HG02798 (cell line): ENCODE measurements at regions not wholly inside any gene's neighbourhood (a gene's known extent, or its start where the extent isn't known, plus 50 kb on each side); places are given as distances from the start of the nearest gene placed in this dataset.

Source experiments
- ATAC-seq: cut with Tn5 transposase; IDR thresholded peaks from one replicate; pipeline ENCODE4 v1.9.1; 2021; ENCODE audit warnings: mild to moderate bottlenecking; ENCODE audit not compliant: unreplicated experiment, poor library complexity

DNA sequence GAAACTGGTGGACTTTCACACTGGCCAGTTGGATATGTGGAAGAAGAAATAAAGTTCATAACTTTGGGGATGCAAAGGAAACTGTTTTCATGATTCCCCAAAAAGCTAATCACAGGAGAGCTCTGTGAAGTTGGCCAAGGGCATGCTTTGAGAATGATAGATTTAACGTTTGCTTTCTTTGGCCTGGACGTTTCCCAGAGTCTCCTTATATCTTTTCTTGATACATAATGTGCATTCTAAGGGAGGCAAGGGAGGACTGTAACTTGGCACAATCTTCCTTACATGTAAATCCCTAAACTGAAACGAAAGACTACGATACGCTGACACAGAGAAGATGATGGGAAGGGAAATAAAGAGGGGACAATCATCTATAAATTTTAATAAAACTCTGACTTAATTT, 176.5 kb upstream of the INHBA start:
- ATAC-seq = no peak

GRCh38 chr7:41878309-41879295, 175.7 kb upstream of the INHBA start:
- ATAC-seq = no peak

DNA sequence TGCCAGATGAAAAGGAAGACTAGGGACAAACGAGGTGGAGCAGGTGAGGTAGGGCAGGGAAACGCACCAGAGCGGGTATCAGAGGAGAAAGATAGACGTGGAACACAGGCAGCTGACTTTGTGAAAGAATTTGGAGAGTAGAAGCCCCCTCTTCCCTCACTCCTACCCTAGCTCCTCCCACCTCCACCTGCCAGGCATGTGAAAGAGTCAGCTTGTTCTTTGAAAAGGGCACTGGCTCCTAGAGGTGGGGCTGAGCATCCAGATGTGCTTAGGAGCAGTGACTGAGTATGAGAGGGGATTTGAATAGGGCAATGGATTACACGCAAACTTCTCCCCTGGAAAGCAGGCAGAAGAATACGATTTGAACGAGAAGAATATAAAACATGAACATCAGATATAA, 174.2 kb upstream of the INHBA start:
- ATAC-seq = no peak

DNA sequence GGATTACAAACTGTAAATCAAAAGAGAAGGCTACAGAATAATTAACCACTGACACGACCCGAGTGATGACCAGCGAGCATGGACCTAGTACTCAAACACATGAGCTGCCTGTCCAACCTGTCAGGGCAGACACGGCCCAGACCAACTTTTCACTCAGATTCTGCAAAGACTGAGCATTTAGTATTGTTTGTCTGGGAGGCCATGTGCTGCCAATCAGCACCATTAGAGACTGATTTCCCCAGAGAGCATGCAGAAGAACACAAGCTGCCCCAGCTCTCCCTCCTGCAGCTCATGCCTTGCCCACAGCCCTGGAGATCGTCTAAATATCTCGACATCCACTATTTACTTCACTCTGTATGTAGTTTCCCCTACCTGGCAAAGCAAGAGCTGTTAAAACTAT, 172.6 kb upstream of the INHBA start:
- ATAC-seq = no peak

DNA sequence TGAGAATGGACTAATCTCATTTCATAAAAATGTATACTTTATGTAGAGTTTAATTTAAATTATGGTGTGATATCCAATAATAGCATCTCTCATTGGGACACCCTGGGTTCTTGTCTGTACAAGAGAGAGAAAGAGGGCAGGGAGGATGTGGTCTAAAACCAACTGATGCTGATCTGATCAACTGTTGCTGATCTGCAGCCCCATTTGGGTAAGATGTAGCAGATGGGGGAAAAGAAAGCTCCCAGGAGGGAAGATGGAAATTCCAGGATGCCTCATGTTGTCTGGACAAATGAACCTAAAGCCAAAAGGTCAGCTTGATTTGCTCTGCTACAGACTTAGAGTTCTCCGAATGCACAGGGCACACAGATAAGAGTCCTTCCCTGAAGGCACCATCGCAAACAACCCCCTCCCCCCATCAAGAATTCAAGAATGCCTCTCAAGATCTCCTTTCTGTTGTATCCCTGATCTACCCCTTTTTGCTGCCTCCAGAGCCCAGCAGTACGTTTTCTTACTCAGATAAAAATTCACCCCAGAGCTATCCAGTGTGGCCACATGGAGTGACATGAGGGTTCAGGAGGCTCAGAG, 171.4 kb upstream of the INHBA start:
- no peak for ATAC-seq

DNA sequence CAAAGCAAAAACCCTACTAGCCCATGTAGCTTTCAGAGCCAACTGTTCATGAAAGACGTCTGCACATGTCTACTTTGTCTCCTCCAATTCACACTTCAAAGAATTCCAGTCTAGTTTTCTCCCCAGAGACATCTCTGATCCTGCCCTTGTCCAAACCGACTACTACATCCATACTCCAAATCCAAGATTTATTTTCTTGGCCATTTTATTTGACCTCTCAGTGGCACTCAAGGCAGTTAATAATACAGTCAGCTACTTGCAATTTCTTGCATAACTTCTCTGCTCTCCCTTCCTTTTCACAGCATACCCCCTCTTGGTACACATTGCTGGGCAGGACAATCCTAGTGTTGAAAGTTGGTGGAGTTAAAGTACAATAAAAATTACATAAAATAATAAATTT, 170.9 kb upstream of the INHBA start:
- ATAC-seq = no peak

GRCh38 chr7:41872966-41873365, 170.1 kb upstream of the INHBA start:
- ATAC-seq = no peak

GRCh38 chr7:41870461-41871138, 167.7 kb upstream of the INHBA start:
- ATAC-seq = peak; percentile 73

DNA sequence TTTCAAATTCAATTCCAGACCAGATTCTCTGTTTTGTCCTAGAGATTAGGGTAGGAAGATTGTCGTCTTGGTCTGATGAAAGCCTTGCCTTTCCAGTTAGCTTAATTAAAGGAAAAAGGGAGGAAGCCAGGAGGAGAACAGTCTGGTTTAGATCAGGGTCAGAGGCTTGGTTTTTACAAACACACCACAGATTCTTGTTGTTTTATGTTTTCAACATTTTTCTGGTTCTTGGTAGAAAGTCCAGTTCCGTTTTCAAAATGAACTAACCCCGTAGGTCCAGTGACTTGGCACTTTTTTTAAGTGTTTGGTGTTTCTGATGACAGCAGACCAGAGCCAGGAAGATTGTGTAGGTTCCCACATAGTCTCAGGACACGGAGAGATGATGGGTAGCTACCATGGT, 167.1 kb upstream of the INHBA start:
- peak; percentile 54 for ATAC-seq

DNA sequence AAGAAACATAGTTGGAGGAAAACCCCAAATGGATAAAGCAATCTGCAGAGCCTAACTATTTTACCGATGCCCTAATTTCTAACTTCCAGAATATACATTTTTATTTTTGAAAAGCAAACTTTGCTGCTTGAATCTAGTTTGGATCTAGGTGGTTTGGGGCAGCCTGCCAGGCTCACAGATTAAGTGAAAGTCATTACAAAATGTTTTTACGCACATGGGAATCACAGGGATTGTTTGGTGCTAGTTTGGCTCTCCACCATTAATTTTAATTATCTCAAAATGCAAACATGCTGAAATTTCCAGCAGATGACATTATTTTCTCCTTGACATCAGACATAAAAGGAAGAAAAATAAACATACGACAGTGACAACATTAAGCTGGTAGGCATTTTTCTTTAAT, 166.7 kb upstream of the INHBA start:
- ATAC-seq = no peak

DNA sequence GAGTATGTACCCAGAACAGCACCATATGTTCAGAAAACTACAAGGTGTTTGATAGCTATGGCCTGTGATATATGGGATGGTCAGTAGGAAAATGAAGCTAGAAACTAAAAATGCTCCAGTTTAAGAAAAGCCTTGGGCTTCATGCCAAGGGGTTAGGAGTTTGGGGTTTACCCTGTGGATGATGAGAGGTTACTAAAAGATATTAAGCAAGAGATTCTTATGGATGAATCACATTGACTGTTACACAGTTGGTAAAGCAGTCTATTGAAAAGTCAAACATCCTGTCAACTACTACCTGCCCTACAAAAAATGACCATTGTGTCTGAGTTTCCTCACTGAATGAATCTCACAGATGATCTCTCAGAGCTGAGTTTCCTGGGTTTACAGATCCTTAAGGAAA, 166.2 kb upstream of the INHBA start:
- no peak for ATAC-seq

GRCh38 chr7:41867639-41868280, 164.9 kb upstream of the INHBA start:
- no peak for ATAC-seq

DNA sequence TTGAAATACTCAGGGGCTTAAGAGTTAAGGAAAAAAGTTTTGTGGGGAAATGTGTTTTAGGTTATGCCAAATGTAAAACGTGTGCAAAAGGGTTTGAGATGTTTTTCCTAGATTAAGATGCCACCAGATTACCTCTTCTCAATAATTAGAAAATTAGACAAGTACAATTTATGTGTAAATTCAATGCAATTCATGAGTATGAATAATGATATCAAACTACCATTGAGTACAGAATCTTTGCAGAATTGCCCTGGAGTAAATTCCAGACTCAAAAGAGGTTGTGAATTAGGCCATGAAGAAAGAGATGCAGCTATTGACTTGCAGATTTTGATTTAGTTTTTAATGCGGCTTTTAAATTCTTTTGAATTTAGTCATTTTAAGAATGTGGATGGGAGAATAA, 159.4 kb upstream of the INHBA start:
- no peak for ATAC-seq

GRCh38 chr7:41861642-41862041, 158.8 kb upstream of the INHBA start:
- ATAC-seq = no peak

GRCh38 chr7:41858201-41858600, 155.3 kb upstream of the INHBA start:
- no peak for ATAC-seq

DNA sequence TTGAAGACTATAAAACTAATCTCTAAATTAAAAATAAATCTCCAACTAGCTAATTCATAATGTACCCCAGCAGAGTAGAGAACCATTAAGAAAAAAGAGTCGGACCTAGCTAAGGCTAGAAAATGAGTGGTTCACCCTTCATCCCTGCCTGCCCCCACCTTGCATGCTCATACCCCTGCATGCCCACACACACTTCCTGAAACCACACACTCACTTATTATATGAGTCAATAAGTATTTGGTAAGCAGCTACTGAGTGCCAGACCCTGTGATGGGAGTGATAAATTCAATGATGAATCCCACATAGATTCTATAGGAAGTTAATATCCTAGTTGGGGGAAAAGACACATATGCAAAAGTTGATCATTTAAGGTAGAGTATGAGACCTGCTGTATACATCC, 152.9 kb upstream of the INHBA start:
- no peak for ATAC-seq

- ATAC-seq = no peak
Measured at GRCh38 chr7:41847606-41848005, 144.7 kb upstream of the INHBA start.

DNA sequence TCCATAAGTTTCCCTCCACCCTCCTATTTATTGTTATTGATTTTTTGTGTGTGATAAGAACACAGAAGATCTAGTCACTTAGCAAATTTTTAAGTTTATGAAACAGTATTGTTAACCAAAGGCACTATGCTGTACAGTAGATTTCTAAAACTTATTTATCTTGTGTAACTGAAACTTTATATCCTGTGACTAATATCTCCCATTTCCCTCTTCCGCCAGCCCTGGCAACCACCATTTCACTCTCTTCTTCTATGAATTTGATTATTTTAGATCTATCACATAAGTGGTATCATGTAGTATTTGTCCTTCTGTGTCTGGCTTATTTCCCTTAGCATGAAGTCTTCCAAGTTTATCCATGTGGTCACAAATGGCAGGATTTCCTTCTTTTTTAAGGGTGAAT, 144.3 kb upstream of the INHBA start:
- no peak for ATAC-seq

DNA sequence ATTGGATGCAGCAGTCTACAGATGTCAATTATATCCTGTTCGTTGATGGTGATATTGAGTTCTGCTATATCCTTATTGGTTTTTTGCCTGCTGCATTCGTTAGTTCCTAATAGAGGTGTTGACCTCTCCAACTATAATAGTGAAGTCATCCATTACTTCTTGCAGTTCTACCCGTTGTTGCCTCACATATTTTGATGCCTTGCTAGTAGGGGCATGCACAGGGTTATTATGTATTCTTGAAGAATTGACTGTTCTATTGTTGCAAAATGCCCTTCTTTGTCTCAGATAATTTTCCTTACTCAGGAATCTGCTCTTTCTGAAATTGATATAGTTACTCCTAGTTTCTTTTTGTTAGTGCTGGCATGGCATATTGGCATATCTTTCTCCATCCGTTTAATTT, 140.1 kb upstream of the INHBA start:
- ATAC-seq = no peak

- no peak for ATAC-seq
Measured at GRCh38 chr7:41837916-41838315, 135.0 kb upstream of the INHBA start.
